ENCODE measurements at regions not wholly inside any gene's neighbourhood (a gene's known extent, or its start where the extent isn't known, plus 50 kb on each side); places are given as distances from the start of the nearest gene placed in this dataset.
"Not testable (repeated sequence)": the region's sequence is repeated elsewhere in the genome, so short reads cannot be mapped to it uniquely, and the experiment has no call there.

- H3K27ac ChIP-seq (ENCODE audit: low read depth, low read length); H2AFZ ChIP-seq (ENCODE audit: low read length); H2BK5ac ChIP-seq (ENCODE audit: low read depth, low read length); H3K79me1 ChIP-seq (ENCODE audit: low read depth, low read length); POLR2A ChIA-PET (ENCODE audit: partially characterized antibody); H4K91ac ChIP-seq (replicated peaks; ENCODE audit: insufficient read length, low read length); H2BK15ac ChIP-seq (ENCODE audit: low read length); H3K27me3 ChIP-seq (replicated peaks in 1 of 4; ENCODE audit: control insufficient read depth in 3 of 4, extremely low read depth in 1 of 4, insufficient read depth in 3 of 4, low read length in 3 of 4); H2AK5ac ChIP-seq (ENCODE audit: low read depth, low read length); H3K56ac ChIP-seq (replicated peaks; ENCODE audit: insufficient read length, low read depth, low read length); H3K36me3 ChIP-seq (ENCODE audit: control insufficient read depth in 2 of 4, insufficient read depth in 4 of 4, low read length in 3 of 4); H3K4me2 ChIP-seq (ENCODE audit: insufficient read depth in 1 of 2, low read depth in 2 of 2, low read length in 2 of 2); H3K4ac ChIP-seq (replicated peaks; ENCODE audit: insufficient read length, low read depth, low read length); H3K79me2 ChIP-seq (ENCODE audit: control insufficient read depth in 1 of 2, insufficient read depth in 2 of 2, low read length in 2 of 2); H3K23me2 ChIP-seq (ENCODE audit: low read depth, low read length); H3K14ac ChIP-seq (ENCODE audit: insufficient read length); H3K18ac ChIP-seq (ENCODE audit: extremely low read depth, low read length); DNase-seq (ENCODE audit: low read depth in 1 of 2, low spot score in 2 of 2); FAIRE-seq; H4K8ac ChIP-seq (ENCODE audit: extremely low read depth, insufficient read depth, low read length); H3K23ac ChIP-seq (ENCODE audit: insufficient read length); H4K5ac ChIP-seq (ENCODE audit: insufficient read length, low read depth, low read length); H4K20me1 ChIP-seq (replicated peaks in 1 of 2; ENCODE audit: control insufficient read depth in 1 of 2, insufficient read depth in 2 of 2, low read length in 2 of 2); H2BK12ac ChIP-seq (ENCODE audit: low read depth, low read length); H3K4me3 ChIP-seq (ENCODE audit: extremely low read depth in 1 of 4, insufficient read depth in 2 of 4, low read depth in 3 of 4, low read length in 4 of 4); H2BK20ac ChIP-seq (ENCODE audit: low read length); H2BK120ac ChIP-seq (replicated peaks; ENCODE audit: low read depth, low read length); H3K4me1 ChIP-seq (replicated peaks in 1 of 4; ENCODE audit: control insufficient read depth in 3 of 4, insufficient read depth in 4 of 4, low read length in 3 of 4); H3K9ac ChIP-seq (replicated peaks in 1 of 4; ENCODE audit: extremely low read depth in 1 of 4, low read depth in 3 of 4, low read length in 3 of 4); CTCF ChIA-PET (ENCODE audit: partially characterized antibody): not testable (repeated sequence)
- WGBS, 2 experiments (ENCODE audit: extremely low coverage in 1 of 2, insufficient coverage in 1 of 2, insufficient read length in 1 of 2, insufficient replicate concordance in 2 of 2, low coverage in 1 of 2, low lambda C conversion rate in 2 of 2, missing lambda C conversion rate in 1 of 2): 79% methylated on average over 5 of the region's 5 CpGs; no CpG with 5 or more reads in 1 of the 2 experiments
- H3K9me3 ChIP-seq (ENCODE audit: insufficient read depth in 2 of 2, low read depth in 1 of 2, low read length in 1 of 2): peaks cover 30 to 83% of the 10 kb centered on the region in 2 experiments
Observed at GRCh38 chr15:20354884-20355223, 186.7 kb downstream of the GOLGA6L6 start.
